ENCODE measurements at regions not wholly inside any gene's neighbourhood (a gene's known extent, or its start where the extent isn't known, plus 50 kb on each side); places are given as distances from the start of the nearest gene placed in this dataset.

DNA sequence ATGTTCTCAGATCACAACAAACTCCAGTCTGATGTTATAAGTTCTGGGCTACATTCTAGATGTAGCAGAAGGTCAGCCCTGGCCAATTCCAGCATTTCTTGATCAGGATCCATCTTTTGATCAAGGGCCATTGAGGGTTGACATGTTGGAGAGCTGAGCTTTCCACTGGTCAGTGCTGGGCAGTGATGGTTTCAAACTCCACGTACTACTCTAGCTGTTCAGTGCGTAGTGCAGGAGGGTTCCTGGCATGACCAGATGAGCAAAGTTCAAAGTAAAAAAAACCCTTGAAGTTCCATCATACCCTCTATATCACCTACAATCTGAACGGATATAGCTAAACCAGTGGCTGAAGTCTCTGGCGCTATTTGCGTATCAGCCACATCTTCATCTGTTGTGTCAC is 210.4 kb upstream of the OSR1 start:
- TF ChIP-seq ZNF24 (tag by site-specific recombination; IDR thresholded peaks at IDR 0.05) (no peak), ZNF174 (tag by site-specific recombination; IDR thresholded peaks at IDR 0.05) (no peak)
